HCT116 (cell line): ENCODE measurements at regions not wholly inside any gene's neighbourhood (a gene's known extent, or its start where the extent isn't known, plus 50 kb on each side); places are given as distances from the start of the nearest gene placed in this dataset.

ENCODE experiments used
- ATAC-seq: fragments of 200-7000 bp; cut with Tn5 transposase; 2 replicates; pipeline ENCODE4 v1.9.1; 2020; ENCODE audit warnings: mild to moderate bottlenecking, moderate library complexity
- BruUV-seq: library from RNA; stranded (reverse); fragments of 400-500 nt; replicated peaks from 2 replicates; lab custom pipeline; 2021; lab: Mats Ljungman, UMichigan
- CTCF ChIA-PET: fragments of 300-600 bp; sonication (Branson Sonifier 250); formaldehyde crosslinking; loops from one replicate; lab custom pipeline; 2021; ENCODE audit warnings: antibody characterized with exemption; lab: Charles Lee
- POLR2A ChIA-PET: fragments of 300-600, 350-600 bp; sonication (Branson Sonifier 250); formaldehyde crosslinking; loops from one replicate; lab custom pipeline; 2021; ENCODE audit warnings: antibody characterized with exemption; lab: Charles Lee
- RAD21 ChIA-PET, 2 experiments: fragments of 300-600 bp; sonication (Branson Sonifier 250); formaldehyde crosslinking; loops; one replicate each; lab custom pipeline; 2023; ENCODE audit warnings: low total read pairs in 2 of 2; ENCODE audit not compliant: uncharacterized antibody in 2 of 2, unreplicated experiment in 2 of 2, low non-redundant PET in 1 of 2; lab: Charles Lee
- DNase-seq: peaks from one replicate; pipeline ENCODE4 v3.0.0-alpha.2; 2010; ENCODE audit warnings: low read depth, low spot score
- H2AFZ ChIP-seq: fragments of 200-600 bp; shearing (Covaris generic), sonication (generic); 2 replicates; pipeline ENCODE4 v1.6.1; 2017; ENCODE audit warnings: low read depth, mixed run types, mixed read lengths, antibody characterized with exemption, low read length; ENCODE audit not compliant: poor library complexity, severe bottlenecking
- H3K27ac ChIP-seq: 2 replicates; pipeline ENCODE4 v1.5.1; 2012; ENCODE audit warnings: low read depth, low read length
- H3K27me3 ChIP-seq: fragments of 200-600 bp; sonication (generic); 2 replicates; pipeline ENCODE4 v1.6.1; 2016; ENCODE audit warnings: mixed run types, low read length, mixed read lengths; ENCODE audit not compliant: insufficient read depth
- H3K36me3 ChIP-seq, 2 experiments: fragments of 200-500 bp in 1 of 2; fragments of 200-600 bp in 1 of 2; sonication (Bioruptor generic) in 1 of 2; sonication (generic) in 1 of 2; 2 replicates each; pipeline versions ENCODE4 v1.5.1 to v1.6.1; 2014 to 2016; ENCODE audit warnings: low read length in 2 of 2, inconsistent platforms in 1 of 2, mixed read lengths in 1 of 2, mixed run types in 1 of 2; ENCODE audit not compliant: insufficient read depth in 2 of 2, control insufficient read depth in 1 of 2
- H3K4me1 ChIP-seq, 2 experiments: fragments of 200-600 bp in 1 of 2; sonication (generic) in 1 of 2; 2 replicates each; pipeline versions ENCODE4 v1.5.1 to v1.6.1; 2012 to 2017; ENCODE audit warnings: low read length in 2 of 2, inconsistent platforms in 1 of 2, mild to moderate bottlenecking in 1 of 2, mixed read lengths in 1 of 2, mixed run types in 1 of 2, moderate library complexity in 1 of 2; ENCODE audit not compliant: insufficient read depth in 2 of 2, control insufficient read depth in 1 of 2
- H3K4me2 ChIP-seq: fragments of 200-600 bp; sonication (generic); 2 replicates; pipeline ENCODE4 v1.6.1; 2017; ENCODE audit warnings: mixed run types, low read length, mixed read lengths
- H3K4me3 ChIP-seq, 2 experiments: fragments of 200-600 bp in 1 of 2; sonication (generic) in 1 of 2; replicated peaks in 1 of 2; 2 replicates each; pipeline ENCODE4 v1.5.1; 2011 to 2016; ENCODE audit warnings: low read length in 2 of 2, control low read depth in 1 of 2, low read depth in 1 of 2, mild to moderate bottlenecking in 1 of 2, mixed read lengths in 1 of 2, mixed run types in 1 of 2
- H3K79me2 ChIP-seq: fragments of 200-600 bp; sonication (generic); 2 replicates; pipeline ENCODE4 v1.6.1; 2017; ENCODE audit warnings: mild to moderate bottlenecking, mixed run types, low read length, moderate library complexity, mixed read lengths; ENCODE audit not compliant: insufficient read depth
- H3K9ac ChIP-seq: fragments of 200-600 bp; sonication (generic); 2 replicates; pipeline ENCODE4 v1.6.1; 2016; ENCODE audit warnings: low read length, mixed read lengths
- H3K9me2 ChIP-seq: fragments of 200-600 bp; sonication (generic), shearing (Covaris generic); 2 replicates; pipeline ENCODE4 v1.6.1; 2017; ENCODE audit warnings: mixed run types, mild to moderate bottlenecking, moderate library complexity; ENCODE audit not compliant: insufficient read depth
- H3K9me3 ChIP-seq, 2 experiments: fragments of 200-500 bp in 1 of 2; fragments of 200-600 bp in 1 of 2; sonication (Bioruptor generic) in 1 of 2; sonication (generic) in 1 of 2; 2 replicates each; pipeline ENCODE4 v1.6.1; 2014 to 2017; ENCODE audit warnings: low read length in 2 of 2, mixed read lengths in 2 of 2, inconsistent platforms in 1 of 2, low read depth in 1 of 2, mild to moderate bottlenecking in 1 of 2, mixed run types in 1 of 2, moderate library complexity in 1 of 2; ENCODE audit not compliant: control insufficient read depth in 1 of 2, insufficient read depth in 1 of 2
- H4K20me1 ChIP-seq: fragments of 200-600 bp; sonication (generic), shearing (Covaris generic); 2 replicates; pipeline ENCODE4 v1.6.1; 2017; ENCODE audit warnings: mixed run types, mild to moderate bottlenecking, moderate library complexity; ENCODE audit not compliant: insufficient read depth
- CBX3 ChIP-seq: IDR thresholded peaks from 2 replicates; pipeline ENCODE4 v1.6.1; 2012; ENCODE audit warnings: low read depth
- CEBPB ChIP-seq: IDR thresholded peaks from 2 replicates; pipeline ENCODE4 v1.6.1; 2012; ENCODE audit warnings: low read depth
- EGR1 ChIP-seq: IDR thresholded peaks from 2 replicates; pipeline ENCODE4 v1.6.1; 2012; ENCODE audit warnings: low read depth
- EZH2phosphoT487 ChIP-seq: fragments of 200-600 bp; IDR thresholded peaks from 2 replicates; pipeline ENCODE4 v1.6.1; 2018; ENCODE audit warnings: antibody characterized with exemption, borderline replicate concordance
- FOSL1 ChIP-seq: IDR thresholded peaks from 2 replicates; pipeline ENCODE4 v1.6.1; 2012; ENCODE audit warnings: low read depth
- JUND ChIP-seq: IDR thresholded peaks from 2 replicates; pipeline ENCODE4 v1.6.1; 2012
- MAX ChIP-seq: IDR thresholded peaks from 2 replicates; pipeline ENCODE4 v1.6.1; 2012
- RAD21 ChIP-seq: IDR thresholded peaks from 2 replicates; pipeline ENCODE4 v1.6.1; 2012; ENCODE audit warnings: low read depth, mild to moderate bottlenecking
- REST ChIP-seq: IDR thresholded peaks from 2 replicates; pipeline ENCODE4 v1.6.1; 2012; ENCODE audit warnings: low read depth
- SIN3A ChIP-seq: IDR thresholded peaks from 2 replicates; pipeline ENCODE4 v1.6.1; 2012; ENCODE audit warnings: low read depth
- SP1 ChIP-seq: IDR thresholded peaks from 2 replicates; pipeline ENCODE4 v1.6.1; 2012; ENCODE audit warnings: low read depth
- TCF7L2 ChIP-seq: IDR thresholded peaks from 2 replicates; pipeline ENCODE4 v1.7.0; 2011; ENCODE audit warnings: borderline replicate concordance, inconsistent platforms; ENCODE audit not compliant: insufficient read depth, insufficient read length; ENCODE audit errors: extremely low read depth
- YY1 ChIP-seq: IDR thresholded peaks from 2 replicates; pipeline ENCODE4 v1.6.1; 2011; ENCODE audit warnings: low read length, low read depth, moderate library complexity, mild to moderate bottlenecking; ENCODE audit not compliant: insufficient replicate concordance; ENCODE audit errors: extremely low read depth
- ZBTB33 ChIP-seq: IDR thresholded peaks from 2 replicates; pipeline ENCODE4 v1.6.1; 2011; ENCODE audit warnings: mild to moderate bottlenecking, low read length, moderate library complexity; ENCODE audit not compliant: insufficient replicate concordance; ENCODE audit errors: extremely low read depth
- ZFX ChIP-seq: fragments of 450-650 bp; IDR thresholded peaks from 2 replicates; pipeline ENCODE4 v1.6.1; 2017
- ZNF274 ChIP-seq: fragments of 200-500 bp; sonication (Bioruptor generic); IDR thresholded peaks from 2 replicates; pipeline ENCODE4 v1.6.1; 2014; ENCODE audit warnings: mild to moderate bottlenecking, low read depth, low read length, inconsistent platforms
- intact Hi-C: fragments of 100-400 bp; cut with micrococcal nuclease; formaldehyde crosslinking; loops from 2 replicates; pipeline ENCODE4 v1.10.0; 2022

GRCh38 chr5:101860145-101860544 lies 435.9 kb downstream of the SLCO4C1 start:
- ATAC-seq (no peak), DNase-seq (no peak)
- ChIA-PET CTCF (no interaction called here), RAD21 (no interaction called here), POLR2A (no interaction called here)
- intact Hi-C loops = no loop called here
- no TSS peak for BruUV-seq
- no peaks in the 10 kb centered on the region for H3K36me3 ChIP-seq
- H3K27me3 ChIP-seq = no peaks in the 10 kb centered on the region
- no peak overlapping the region for H3K9ac ChIP-seq
- H3K9me3 ChIP-seq = no peaks in the 10 kb centered on the region
- no peak overlapping the region for H3K27ac ChIP-seq
- no peaks in the 10 kb centered on the region for H3K9me2 ChIP-seq
- no peak overlapping the region for H2AFZ ChIP-seq
- H3K4me3 ChIP-seq = no peak overlapping the region
- no peaks in the 10 kb centered on the region for H3K79me2 ChIP-seq
- no peaks in the 10 kb centered on the region for H3K4me1 ChIP-seq
- no peaks in the 10 kb centered on the region for H4K20me1 ChIP-seq
- no peak for TF ChIP-seq FOSL1
- TF ChIP-seq RAD21 = no peak
- no peak for TF ChIP-seq ZBTB33
- no peak overlapping the region for H3K4me2 ChIP-seq

GRCh38 chr5:101846496-101846895 lies 449.6 kb downstream of the SLCO4C1 start:
- CTCF ChIA-PET = no interaction called here
- no peaks in the 10 kb centered on the region for H3K9me3 ChIP-seq
- H2AFZ ChIP-seq = no peak overlapping the region
- no peak overlapping the region for H3K4me3 ChIP-seq
- H3K4me2 ChIP-seq = no peak overlapping the region
- no peaks in the 10 kb centered on the region for H3K36me3 ChIP-seq
- no peak overlapping the region for H3K27ac ChIP-seq
- H3K4me1 ChIP-seq = no peaks in the 10 kb centered on the region
- H3K27me3 ChIP-seq = no peaks in the 10 kb centered on the region
- H3K9ac ChIP-seq = no peak overlapping the region
- intact Hi-C loops = no loop called here
- RAD21 ChIA-PET = no interaction called here
- no peaks in the 10 kb centered on the region for H3K9me2 ChIP-seq
- POLR2A ChIA-PET = no interaction called here
- ATAC-seq (no peak), DNase-seq (no peak)
- H4K20me1 ChIP-seq = no peaks in the 10 kb centered on the region
- BruUV-seq = no TSS peak
- no peaks in the 10 kb centered on the region for H3K79me2 ChIP-seq
- no peak for TF ChIP-seq YY1
- no peak for TF ChIP-seq CBX3
- no peak for TF ChIP-seq SP1
- TF ChIP-seq REST = no peak
- no peak for TF ChIP-seq ZNF274
- no peak for TF ChIP-seq CEBPB
- TF ChIP-seq JUND = no peak
- TF ChIP-seq EZH2phosphoT487 = no peak
- TF ChIP-seq TCF7L2 = no peak
- TF ChIP-seq ZFX = no peak
- TF ChIP-seq MAX = no peak
- no peak for TF ChIP-seq EGR1
- no peak for TF ChIP-seq SIN3A
